ENCODE measurements at regions not wholly inside any gene's neighbourhood (a gene's known extent, or its start where the extent isn't known, plus 50 kb on each side); places are given as distances from the start of the nearest gene placed in this dataset.

DNA sequence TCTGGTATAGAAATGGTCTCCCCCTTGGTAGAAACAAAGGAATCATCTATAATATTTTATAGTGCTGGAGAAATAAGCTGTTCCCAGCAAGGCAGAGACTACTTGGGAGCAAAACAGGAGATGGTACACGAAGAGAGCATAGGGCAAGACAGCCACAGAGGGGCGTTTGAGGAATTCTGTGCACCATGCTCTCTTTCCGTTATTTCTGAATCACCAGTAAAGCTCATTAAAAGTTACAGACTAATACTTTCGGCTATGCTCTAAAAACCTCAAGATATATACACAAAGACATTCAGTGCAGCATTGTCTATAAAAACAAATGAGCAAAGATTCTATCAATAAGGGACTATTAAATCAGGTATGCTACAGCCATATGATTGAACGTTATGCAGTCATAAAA lies 68.5 kb upstream of the FHIP2A start:
- no peak overlapping the region for H3K27ac ChIP-seq (ENCODE audit: low read depth, low read length)
- DNase-seq (ENCODE audit: low read depth, low spot score): no peak
- ChIA-PET POLR2A (interaction anchor here (1.1 kb wide), 1 partner anchor 121 kb away, joined by 3 read pairs; no protein-coding TSS in a partner anchor), CTCF (interaction anchor here (1.0 to 1.3 kb wide), 7 partner anchors 9 to 449 kb away, joined by 3 to 4 read pairs (median 3); no protein-coding TSS in a partner anchor)
- TF ChIP-seq, protein P1, sequence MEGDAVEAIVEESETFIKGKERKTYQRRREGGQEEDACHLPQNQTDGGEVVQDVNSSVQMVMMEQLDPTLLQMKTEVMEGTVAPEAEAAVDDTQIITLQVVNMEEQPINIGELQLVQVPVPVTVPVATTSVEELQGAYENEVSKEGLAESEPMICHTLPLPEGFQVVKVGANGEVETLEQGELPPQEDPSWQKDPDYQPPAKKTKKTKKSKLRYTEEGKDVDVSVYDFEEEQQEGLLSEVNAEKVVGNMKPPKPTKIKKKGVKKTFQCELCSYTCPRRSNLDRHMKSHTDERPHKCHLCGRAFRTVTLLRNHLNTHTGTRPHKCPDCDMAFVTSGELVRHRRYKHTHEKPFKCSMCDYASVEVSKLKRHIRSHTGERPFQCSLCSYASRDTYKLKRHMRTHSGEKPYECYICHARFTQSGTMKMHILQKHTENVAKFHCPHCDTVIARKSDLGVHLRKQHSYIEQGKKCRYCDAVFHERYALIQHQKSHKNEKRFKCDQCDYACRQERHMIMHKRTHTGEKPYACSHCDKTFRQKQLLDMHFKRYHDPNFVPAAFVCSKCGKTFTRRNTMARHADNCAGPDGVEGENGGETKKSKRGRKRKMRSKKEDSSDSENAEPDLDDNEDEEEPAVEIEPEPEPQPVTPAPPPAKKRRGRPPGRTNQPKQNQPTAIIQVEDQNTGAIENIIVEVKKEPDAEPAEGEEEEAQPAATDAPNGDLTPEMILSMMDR (IDR thresholded peaks at IDR 0.05; ENCODE audit: low read depth, low read length): peak; percentile 43
- no peaks in the 10 kb centered on the region for H3K9me3 ChIP-seq (ENCODE audit: control insufficient read depth, insufficient read depth, low read length)
- no peaks in the 10 kb centered on the region for H3K27me3 ChIP-seq (ENCODE audit: control insufficient read depth, insufficient read depth, low read length)
- no peak overlapping the region for H3K4me3 ChIP-seq (ENCODE audit: low read depth, low read length)

DNA sequence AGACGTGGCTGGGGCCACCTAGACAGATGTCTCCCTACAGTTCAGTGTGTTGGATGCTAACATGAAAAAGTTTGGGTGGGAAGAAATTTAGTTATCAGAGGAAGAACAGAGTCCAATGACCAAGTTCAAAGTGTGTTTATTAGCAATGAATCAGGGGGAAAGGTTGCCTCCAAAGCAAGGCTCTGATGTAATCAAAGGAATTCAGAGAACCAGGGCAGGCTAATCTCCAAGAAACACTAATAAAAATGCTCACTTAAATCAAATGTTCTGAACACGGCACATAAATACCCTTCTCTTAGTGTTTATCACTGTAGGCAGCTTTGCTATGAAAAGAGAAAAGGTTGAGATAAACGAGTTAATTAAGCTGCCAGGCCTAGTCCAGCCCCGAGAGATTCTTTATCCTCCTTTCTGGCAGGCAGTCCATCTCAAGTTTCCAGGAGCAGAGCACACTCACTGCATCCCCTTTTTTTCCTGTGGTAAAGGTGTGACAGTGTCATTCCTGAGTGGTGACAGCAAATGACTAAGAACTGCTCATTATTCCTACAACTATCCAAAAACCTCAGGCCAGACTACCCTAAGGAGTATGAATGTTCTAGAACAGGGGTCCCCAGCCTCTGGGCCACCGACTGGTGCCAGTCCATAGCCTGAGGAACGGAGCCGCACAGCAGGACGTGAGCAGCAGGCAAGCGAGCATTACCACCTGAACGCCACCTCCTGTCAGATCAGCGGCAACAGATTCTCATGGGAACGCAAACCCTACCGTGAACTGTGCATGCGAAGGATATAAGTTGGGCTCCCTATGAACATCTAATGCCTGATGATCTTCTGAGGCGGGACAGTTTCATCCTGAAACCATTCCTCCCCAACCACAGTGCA lies 66.9 kb upstream of the FHIP2A start:
- TF ChIP-seq, protein P1 (IDR thresholded peaks at IDR 0.05; ENCODE audit: low read depth, low read length): no peak
- H3K4me3 ChIP-seq (ENCODE audit: low read depth, low read length): no peak overlapping the region
- DNase-seq (ENCODE audit: low read depth, low spot score): peak; percentile 27
- no peaks in the 10 kb centered on the region for H3K27me3 ChIP-seq (ENCODE audit: control insufficient read depth, insufficient read depth, low read length)
- POLR2A ChIA-PET: no interaction called here
- no peaks in the 10 kb centered on the region for H3K9me3 ChIP-seq (ENCODE audit: control insufficient read depth, insufficient read depth, low read length)
- H3K27ac ChIP-seq (ENCODE audit: low read depth, low read length): no peak overlapping the region
- CTCF ChIA-PET: no interaction called here

DNA sequence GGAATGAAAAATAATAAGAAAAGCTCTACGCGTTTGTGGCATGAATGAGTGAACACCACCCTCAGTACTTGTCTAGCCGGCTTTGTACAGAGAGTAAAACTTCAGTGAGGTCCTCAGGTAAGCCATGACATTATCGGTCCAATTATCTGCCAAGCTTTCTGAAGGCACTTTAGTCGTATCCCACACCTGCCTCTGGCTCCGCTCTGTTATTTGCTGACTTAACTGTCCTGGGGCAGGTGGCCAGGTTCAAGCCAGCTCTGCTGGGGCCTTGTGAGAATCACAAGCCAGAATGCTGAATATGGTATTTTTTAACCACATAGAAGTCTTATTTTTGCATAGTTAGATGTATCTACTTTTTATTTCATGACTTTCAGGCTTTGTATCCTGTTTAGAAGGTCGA lies 66.0 kb upstream of the FHIP2A start:
- ChIA-PET CTCF (no interaction called here), POLR2A (no interaction called here)
- Histone ChIP-seq H3K9me3 (ENCODE audit: control insufficient read depth, insufficient read depth, low read length) (no peaks in the 10 kb centered on the region), H3K27me3 (ENCODE audit: control insufficient read depth, insufficient read depth, low read length) (no peaks in the 10 kb centered on the region), H3K4me3 (ENCODE audit: low read depth, low read length) (no peak overlapping the region), H3K27ac (ENCODE audit: low read depth, low read length) (no peak overlapping the region)
- DNase-seq (ENCODE audit: low read depth, low spot score): no peak
- TF ChIP-seq, protein P1 (IDR thresholded peaks at IDR 0.05; ENCODE audit: low read depth, low read length): no peak

DNA sequence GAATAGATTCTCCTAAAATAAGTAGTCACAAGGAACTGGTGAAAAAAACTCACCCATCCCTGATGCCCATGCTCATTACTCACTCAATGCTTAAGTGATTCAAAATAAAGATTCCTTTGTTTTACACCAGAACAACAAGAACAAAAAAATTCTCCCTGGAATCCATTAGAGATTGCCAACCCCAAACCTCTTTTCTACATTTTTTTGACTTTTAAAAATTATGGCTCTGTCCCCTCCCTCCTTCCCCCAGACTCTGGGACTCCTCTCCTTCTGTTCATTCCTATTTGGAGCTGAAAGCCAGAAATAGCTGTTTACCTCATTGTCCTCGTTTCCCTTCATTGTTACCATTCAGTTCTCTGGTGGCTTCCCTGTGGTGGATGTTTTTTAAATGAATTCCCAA lies 63.2 kb upstream of the FHIP2A start:
- ChIA-PET CTCF (interaction anchor here (1.0 to 1.7 kb wide), 2 partner anchors 28 to 208 kb away, joined by 4 to 6 read pairs; no protein-coding TSS in a partner anchor), POLR2A (no interaction called here)
- TF ChIP-seq, protein P1 (IDR thresholded peaks at IDR 0.05; ENCODE audit: low read depth, low read length): no peak
- no peak overlapping the region for H3K27ac ChIP-seq (ENCODE audit: low read depth, low read length)
- H3K4me3 ChIP-seq (ENCODE audit: low read depth, low read length): no peak overlapping the region
- H3K27me3 ChIP-seq (ENCODE audit: control insufficient read depth, insufficient read depth, low read length): no peaks in the 10 kb centered on the region
- no peak for DNase-seq (ENCODE audit: low read depth, low spot score)
- H3K9me3 ChIP-seq (ENCODE audit: control insufficient read depth, insufficient read depth, low read length): no peaks in the 10 kb centered on the region
